Daoy (cell line): ENCODE measurements at regions not wholly inside any gene's neighbourhood (a gene's known extent, or its start where the extent isn't known, plus 50 kb on each side); places are given as distances from the start of the nearest gene placed in this dataset.
A peak's percentile ranks its signal among the peaks of the same experiment; 100 is the strongest.
"Not testable (repeated sequence)": the region's sequence is repeated elsewhere in the genome, so short reads cannot be mapped to it uniquely, and the experiment has no call there.

ENCODE experiments used
- DNase-seq: peaks from one replicate; pipeline ENCODE4 v3.0.0-alpha.2; 2015; ENCODE audit warnings: low read depth

- no peak for DNase-seq
These were observed 185.5 kb downstream of the OLFM1 start for GRCh38 chr9:135273008-135273407.

GRCh38 chr9:135275163-135275562, 187.7 kb downstream of the OLFM1 start:
- DNase-seq: no peak

GRCh38 chr9:135275571-135276289, 188.3 kb downstream of the OLFM1 start:
- DNase-seq: no peak

GRCh38 chr9:135277219-135278201, 190.0 kb downstream of the OLFM1 start:
- no peak for DNase-seq

- DNase-seq: no peak
These were observed 191.1 kb downstream of the OLFM1 start for GRCh38 chr9:135278586-135278985.

GRCh38 chr9:135279385-135279784, 191.9 kb downstream of the OLFM1 start:
- DNase-seq: no peak

- no peak for DNase-seq
These were observed 192.4 kb downstream of the OLFM1 start for GRCh38 chr9:135279834-135280393.

GRCh38 chr9:135280666-135281065, 193.2 kb downstream of the OLFM1 start:
- no peak for DNase-seq

GRCh38 chr9:135281151-135281550, 193.7 kb downstream of the OLFM1 start:
- DNase-seq: no peak

- peak; percentile 87 for DNase-seq
These were observed 194.6 kb downstream of the OLFM1 start for GRCh38 chr9:135281791-135282737.

- DNase-seq: no peak
These were observed 195.3 kb downstream of the OLFM1 start for GRCh38 chr9:135282808-135283207.

GRCh38 chr9:135283671-135284070, 195.9 kb upstream of the PPP1R26 start:
- no peak for DNase-seq

GRCh38 chr9:135284386-135285134, 195.0 kb upstream of the PPP1R26 start:
- no peak for DNase-seq

GRCh38 chr9:135286187-135286925, 193.2 kb upstream of the PPP1R26 start:
- DNase-seq: not testable (repeated sequence)

- DNase-seq: no peak
These were observed 192.6 kb upstream of the PPP1R26 start for GRCh38 chr9:135286961-135287360.

- DNase-seq: peak; percentile 73
These were observed 192.0 kb upstream of the PPP1R26 start for GRCh38 chr9:135287627-135288026.

- no peak for DNase-seq
These were observed 191.5 kb upstream of the PPP1R26 start for GRCh38 chr9:135288054-135288453.

- peak; percentile 67 for DNase-seq
These were observed 190.5 kb upstream of the PPP1R26 start for GRCh38 chr9:135289081-135289491.

GRCh38 chr9:135290086-135290485, 189.5 kb upstream of the PPP1R26 start:
- DNase-seq: no peak

- DNase-seq: no peak
These were observed 189.0 kb upstream of the PPP1R26 start for GRCh38 chr9:135290566-135290965.
